Hematopoietic multipotent progenitor cell treated with erythropoietin and hydrocortisone succinate and interleukin-3 and kit ligand, for 8 days (in vitro differentiated cells): ENCODE measurements at regions not wholly inside any gene's neighbourhood (a gene's known extent, or its start where the extent isn't known, plus 50 kb on each side); places are given as distances from the start of the nearest gene placed in this dataset.

ENCODE experiments used
- DNase-seq: peaks from one replicate; pipeline ENCODE4 v3.0.0-alpha.2; 2015

DNA sequence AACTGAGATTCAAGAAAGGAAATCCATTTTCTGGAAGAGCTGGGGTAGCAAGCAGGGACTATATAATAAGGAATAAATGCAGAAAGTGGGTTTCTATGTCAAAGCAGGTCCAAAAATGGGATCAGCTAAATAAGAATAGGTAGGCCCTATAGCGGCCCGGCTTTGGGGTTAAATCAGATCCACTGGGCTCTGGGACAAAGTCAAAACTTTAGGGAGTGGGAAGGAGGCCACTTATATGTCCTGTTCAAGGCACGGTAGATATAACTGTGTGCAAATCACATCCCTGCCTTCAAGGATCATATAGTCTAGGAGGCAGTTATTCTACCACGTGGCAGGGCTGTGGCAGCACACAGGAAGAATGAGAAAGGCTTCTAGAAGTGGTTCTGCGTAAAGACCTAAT, 191.4 kb upstream of the CDYL start:
- DNase-seq, result no peak

- DNase-seq, result no peak
Measured at GRCh38 chr6:4582506-4583417, 193.4 kb upstream of the CDYL start.

- no peak for DNase-seq
Measured at GRCh38 chr6:4581468-4582385, 194.5 kb upstream of the CDYL start.

DNA sequence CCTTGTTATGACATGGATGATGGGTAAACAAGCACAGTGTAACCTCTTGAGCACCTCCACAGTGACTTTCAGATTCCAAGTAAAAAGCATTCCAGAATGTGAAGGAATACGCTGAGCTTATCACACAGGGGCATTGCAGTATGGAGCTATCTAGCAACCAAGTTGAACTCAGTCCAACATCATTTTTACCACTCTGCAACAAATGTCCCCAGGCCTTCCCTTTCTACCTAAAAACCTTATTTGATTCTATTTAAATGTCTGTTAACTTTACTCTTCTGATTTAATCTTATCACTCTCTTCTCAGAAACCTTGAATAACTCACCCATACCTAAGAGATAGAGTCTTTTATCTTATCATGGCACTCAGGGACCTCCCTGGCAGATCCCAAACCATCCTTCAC, 195.8 kb upstream of the CDYL start:
- no peak for DNase-seq

GRCh38 chr6:4577406-4577805, 198.8 kb upstream of the CDYL start:
- DNase-seq, result no peak

- no peak for DNase-seq
Measured at GRCh38 chr6:4575714-4576113, 200.5 kb upstream of the CDYL start.

DNA sequence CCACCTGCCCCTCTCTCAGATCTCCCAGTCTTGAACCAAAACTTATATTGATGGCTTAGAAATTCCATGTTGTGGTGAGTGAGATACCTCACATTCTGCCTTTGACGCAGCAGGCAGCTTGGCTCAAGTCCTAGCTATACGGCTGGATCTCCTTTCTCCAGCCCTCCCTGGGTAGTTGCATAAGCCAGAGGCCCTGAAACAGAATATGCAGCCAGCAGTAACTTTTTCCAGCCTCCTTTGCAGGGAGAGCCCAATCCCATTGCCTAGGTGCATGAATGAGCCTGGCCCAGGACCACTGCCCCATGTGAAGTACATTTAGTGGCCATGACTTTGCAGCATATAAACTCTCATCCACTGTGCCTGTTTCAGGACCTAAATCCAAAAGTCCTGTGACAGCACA, 202.2 kb upstream of the CDYL start:
- no peak for DNase-seq

DNA sequence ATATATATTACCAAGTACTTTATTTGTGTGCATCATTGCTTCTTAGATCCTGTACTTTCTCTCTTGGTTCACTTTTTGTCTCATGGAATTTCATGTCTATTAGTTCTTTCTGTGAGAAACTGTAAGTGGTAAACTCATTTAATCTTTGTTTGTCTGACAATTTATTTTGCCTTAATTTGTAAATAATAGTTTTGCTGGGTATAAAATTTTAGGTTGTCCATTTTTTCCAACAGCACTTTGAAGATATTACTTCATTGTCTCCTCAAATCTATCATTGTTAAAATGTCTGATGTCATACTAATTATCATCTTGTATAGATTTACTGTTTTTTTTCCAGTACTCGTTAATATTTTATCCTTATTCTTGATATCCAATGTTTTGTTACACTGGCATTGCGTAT, 205.2 kb upstream of the CDYL start:
- no peak for DNase-seq

DNA sequence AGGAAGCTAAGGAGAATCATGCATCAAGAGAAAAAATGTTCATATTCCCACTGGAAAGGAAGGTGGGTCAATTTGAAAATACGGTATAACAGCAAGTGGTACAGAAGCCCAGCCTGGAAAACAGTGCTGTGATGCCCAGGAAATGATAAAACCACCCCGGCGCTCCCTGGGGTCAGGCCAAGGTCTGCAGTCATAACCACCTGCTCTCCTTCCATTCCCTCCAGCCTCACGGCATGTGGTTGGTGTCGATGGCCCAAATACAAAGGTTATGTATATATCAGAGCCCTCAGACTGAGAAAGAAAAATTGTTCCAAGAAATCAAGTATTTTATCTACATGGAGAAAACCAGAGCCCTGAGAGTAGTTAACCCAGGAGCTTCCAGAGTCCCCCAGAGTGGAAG, 208.1 kb upstream of the CDYL start:
- no peak for DNase-seq

GRCh38 chr6:4567141-4567540, 209.1 kb upstream of the CDYL start:
- DNase-seq, result no peak

- DNase-seq, result no peak
Measured at GRCh38 chr6:4565301-4566250, 210.6 kb upstream of the CDYL start.

DNA sequence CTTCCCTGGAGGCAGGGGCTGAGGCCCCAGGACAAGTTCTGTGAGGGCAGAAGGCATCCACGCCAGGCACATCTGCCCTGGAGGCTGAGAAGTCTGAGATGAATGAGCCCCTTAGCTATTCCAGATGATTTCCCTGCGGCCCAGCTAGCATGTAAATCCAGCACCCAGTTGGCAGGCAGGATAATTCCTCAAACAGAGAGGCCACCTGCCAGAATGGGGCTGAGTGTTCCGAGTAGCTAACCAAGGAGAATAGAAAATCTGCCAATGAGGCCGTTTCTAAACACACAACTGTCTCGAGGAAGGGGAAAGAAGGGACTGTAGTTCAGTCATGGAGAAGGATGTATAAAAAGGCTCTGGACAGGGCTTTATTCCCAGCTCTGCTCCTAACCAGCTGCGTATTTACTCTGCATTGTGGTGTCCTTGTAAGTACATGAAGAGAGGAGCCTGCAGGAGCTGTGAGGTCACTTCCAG, 211.4 kb upstream of the CDYL start:
- DNase-seq, result no peak

- DNase-seq, result no peak
Measured at GRCh38 chr6:4563877-4564276, 212.3 kb upstream of the CDYL start.

DNA sequence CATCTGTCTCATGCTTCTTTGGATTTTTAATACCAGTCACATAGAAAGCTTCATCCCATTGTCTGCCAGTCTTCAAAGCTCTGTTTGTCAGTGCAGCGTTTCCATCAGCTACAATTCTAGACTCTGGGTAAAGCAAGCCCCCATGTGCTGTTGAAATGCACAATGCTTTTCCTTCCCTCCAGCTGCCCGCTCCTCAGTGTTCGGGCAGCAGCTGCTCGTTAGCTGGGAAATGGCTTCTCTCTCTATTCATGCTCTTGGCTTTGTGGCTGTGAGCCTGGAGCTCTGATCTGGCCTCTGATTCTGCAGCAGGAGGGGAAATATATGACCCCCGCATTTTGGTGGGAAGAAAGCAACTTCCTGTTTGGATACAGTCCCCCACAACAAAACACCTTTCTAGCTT, 213.0 kb upstream of the CDYL start:
- DNase-seq, result no peak

DNA sequence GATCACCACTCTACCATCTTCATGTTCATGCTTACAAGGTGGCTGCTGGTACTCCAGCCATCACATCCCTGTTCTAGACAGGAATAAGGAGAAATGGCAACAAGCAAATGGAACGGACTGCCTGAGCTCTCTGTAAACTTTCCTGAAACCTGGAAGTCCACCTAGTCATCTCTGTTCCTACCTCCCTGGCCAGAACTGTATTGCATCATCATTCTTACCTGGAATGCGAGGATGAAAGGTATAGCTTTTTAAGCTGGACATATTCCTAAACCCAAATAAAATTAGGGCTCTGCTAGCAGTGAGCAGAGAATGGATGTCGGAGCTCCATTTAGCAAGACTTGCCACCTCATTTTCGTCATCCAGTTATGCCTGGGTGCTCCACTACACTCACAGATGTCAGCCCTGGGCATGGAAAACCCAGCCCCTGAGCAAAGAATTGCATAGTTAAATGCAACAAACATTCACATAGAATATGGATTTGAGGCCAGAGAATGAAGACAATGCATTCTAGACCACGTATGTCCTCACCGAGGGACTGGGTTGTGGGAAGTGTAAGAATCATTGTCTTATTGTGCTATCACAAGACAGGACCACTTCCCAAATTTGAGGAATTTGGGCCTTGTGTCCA, 214.3 kb upstream of the CDYL start:
- no peak for DNase-seq

- no peak for DNase-seq
Measured at GRCh38 chr6:4561078-4561435, 215.1 kb upstream of the CDYL start.

GRCh38 chr6:4560221-4561077, 215.8 kb upstream of the CDYL start:
- DNase-seq, result no peak

DNA sequence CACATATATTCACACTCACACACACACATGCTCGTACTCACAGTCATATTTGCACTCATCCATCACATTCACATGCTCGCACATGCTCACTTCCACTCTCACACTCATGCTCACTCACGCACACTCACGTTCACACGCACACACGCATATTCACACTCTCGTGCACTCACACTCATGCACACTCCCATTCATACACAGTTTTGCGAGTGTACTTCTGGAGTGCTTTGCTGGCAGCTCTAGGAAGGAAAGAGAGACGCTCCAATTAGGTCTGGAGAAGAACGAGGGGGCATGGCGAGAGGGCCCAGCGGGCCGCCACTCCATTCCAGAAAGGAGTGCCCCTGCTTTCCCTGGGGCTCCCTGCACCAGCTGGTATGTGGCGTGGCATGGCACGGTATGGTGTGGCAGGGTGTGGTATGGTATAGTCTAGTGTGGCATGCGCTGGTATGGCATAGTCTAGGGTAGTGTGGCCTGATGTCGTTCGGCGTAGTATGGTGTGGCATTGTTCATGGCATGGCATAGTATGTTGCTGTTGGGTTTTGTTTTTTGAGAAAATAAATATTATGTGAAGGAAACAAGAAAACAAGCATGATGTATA, 216.8 kb upstream of the CDYL start:
- no peak for DNase-seq

DNA sequence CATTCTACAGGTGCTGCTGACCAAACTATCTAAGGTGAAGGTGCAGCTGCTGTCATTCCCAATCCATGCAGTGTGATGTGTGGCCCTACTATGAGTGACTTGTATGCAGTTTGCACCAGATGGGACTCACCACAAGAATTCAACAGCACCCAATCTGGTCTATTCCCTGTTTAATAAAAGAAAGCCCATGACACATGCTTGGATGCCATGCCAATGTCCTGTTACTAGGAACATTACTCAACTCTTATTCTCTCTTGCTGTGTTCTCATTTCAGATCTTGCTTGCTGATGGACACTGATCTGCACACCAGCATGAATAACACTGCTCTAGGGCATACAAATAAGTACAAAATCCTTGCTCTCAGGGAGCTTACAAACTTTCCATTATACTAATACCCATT, 221.6 kb upstream of the CDYL start:
- no peak for DNase-seq

- no peak for DNase-seq
Measured at GRCh38 chr6:4553387-4553786, 222.8 kb upstream of the CDYL start.

GRCh38 chr6:4550227-4550597, 226.0 kb upstream of the CDYL start:
- DNase-seq, result no peak
